ENCODE measurements at regions not wholly inside any gene's neighbourhood (a gene's known extent, or its start where the extent isn't known, plus 50 kb on each side); places are given as distances from the start of the nearest gene placed in this dataset.
"Not testable (repeated sequence)": the region's sequence is repeated elsewhere in the genome, so short reads cannot be mapped to it uniquely, and the experiment has no call there.

- FAIRE-seq, result no peak
- no peaks in the 10 kb centered on the region for H3K9me3 ChIP-seq (ENCODE audit: control insufficient read depth in 2 of 3, insufficient read depth in 1 of 3, low read length in 3 of 3)
- H3K4me3 ChIP-seq (ENCODE audit: low read length in 3 of 3), result no peak overlapping the region
- no peak overlapping the region for H3K27ac ChIP-seq (ENCODE audit: low read depth in 2 of 2, low read length in 2 of 2)
- no peaks in the 10 kb centered on the region for H3K36me3 ChIP-seq (ENCODE audit: control insufficient read depth in 2 of 3, insufficient read depth in 3 of 3, low read length in 3 of 3)
- no peak overlapping the region for H3K9ac ChIP-seq (ENCODE audit: low read length in 3 of 3)
- H3K27me3 ChIP-seq (ENCODE audit: control insufficient read depth, insufficient read depth, low read length), result no peaks in the 10 kb centered on the region
- DNase-seq, result peak in 1 of 5 donors; percentile 0
- TF ChIP-seq CTCF (IDR thresholded peaks at IDR 0.05; ENCODE audit: borderline replicate concordance, extremely low read depth, insufficient read depth), result no peak
- intact Hi-C loops (cut with DNase I), result no loop called here
- H3K4me1 ChIP-seq (ENCODE audit: control insufficient read depth in 2 of 3, insufficient read depth in 2 of 3, low read depth in 1 of 3, low read length in 3 of 3), result no peaks in the 10 kb centered on the region
Observed at GRCh38 chrX:131405497-131405896, 116.4 kb upstream of the IGSF1 start.

- no peak for TF ChIP-seq CTCF (IDR thresholded peaks at IDR 0.05; ENCODE audit: borderline replicate concordance, extremely low read depth, insufficient read depth)
- intact Hi-C loops (cut with DNase I), result no loop called here
- Histone ChIP-seq H3K9ac (ENCODE audit: low read length in 3 of 3) (no peak overlapping the region), H3K27me3 (ENCODE audit: control insufficient read depth, insufficient read depth, low read length) (peaks cover 2% of the 10 kb centered on the region), H3K36me3 (ENCODE audit: control insufficient read depth in 2 of 3, insufficient read depth in 3 of 3, low read length in 3 of 3) (no peaks in the 10 kb centered on the region), H3K27ac (ENCODE audit: low read depth in 2 of 2, low read length in 2 of 2) (no peak overlapping the region), H3K9me3 (ENCODE audit: control insufficient read depth in 2 of 3, insufficient read depth in 1 of 3, low read length in 3 of 3) (no peaks in the 10 kb centered on the region), H3K4me1 (ENCODE audit: control insufficient read depth in 2 of 3, insufficient read depth in 2 of 3, low read depth in 1 of 3, low read length in 3 of 3) (no peaks in the 10 kb centered on the region), H3K4me3 (ENCODE audit: low read length in 3 of 3) (no peak overlapping the region)
- FAIRE-seq (no peak), DNase-seq (no peak)
Observed at GRCh38 chrX:131424895-131425294, 119.0 kb upstream of the OR13H1 start.

- H3K4me3 ChIP-seq (ENCODE audit: low read length in 3 of 3); FAIRE-seq; H3K9me3 ChIP-seq (ENCODE audit: control insufficient read depth in 2 of 3, insufficient read depth in 1 of 3, low read length in 3 of 3); H3K27me3 ChIP-seq (ENCODE audit: control insufficient read depth, insufficient read depth, low read length); intact Hi-C loops (cut with DNase I); H3K27ac ChIP-seq (ENCODE audit: low read depth in 2 of 2, low read length in 2 of 2); H3K36me3 ChIP-seq (ENCODE audit: control insufficient read depth in 2 of 3, insufficient read depth in 3 of 3, low read length in 3 of 3); DNase-seq; H3K9ac ChIP-seq (ENCODE audit: low read length in 3 of 3); H3K4me1 ChIP-seq (ENCODE audit: control insufficient read depth in 2 of 3, insufficient read depth in 2 of 3, low read depth in 1 of 3, low read length in 3 of 3): not testable (repeated sequence)
Observed at GRCh38 chrX:131430465-131430864, 113.4 kb upstream of the OR13H1 start.

- no peak for TF ChIP-seq CTCF (IDR thresholded peaks at IDR 0.05; ENCODE audit: borderline replicate concordance, extremely low read depth, insufficient read depth)
- no peak overlapping the region for H3K9ac ChIP-seq (ENCODE audit: low read length in 3 of 3)
- DNase-seq, result no peak
- H3K36me3 ChIP-seq (ENCODE audit: control insufficient read depth in 2 of 3, insufficient read depth in 3 of 3, low read length in 3 of 3), result no peaks in the 10 kb centered on the region
- H3K27ac ChIP-seq (ENCODE audit: low read depth in 2 of 2, low read length in 2 of 2), result no peak overlapping the region
- intact Hi-C loops (cut with DNase I), result no loop called here
- no peaks in the 10 kb centered on the region for H3K9me3 ChIP-seq (ENCODE audit: control insufficient read depth in 2 of 3, insufficient read depth in 1 of 3, low read length in 3 of 3)
- H3K4me3 ChIP-seq (ENCODE audit: low read length in 3 of 3), result no peak overlapping the region
- FAIRE-seq, result no peak
- no peaks in the 10 kb centered on the region for H3K27me3 ChIP-seq (ENCODE audit: control insufficient read depth, insufficient read depth, low read length)
- no peaks in the 10 kb centered on the region for H3K4me1 ChIP-seq (ENCODE audit: control insufficient read depth in 2 of 3, insufficient read depth in 2 of 3, low read depth in 1 of 3, low read length in 3 of 3)
Observed at GRCh38 chrX:131441033-131441432, 102.8 kb upstream of the OR13H1 start.

Data from kidney (tissue), 13 donors.